SK-N-SH treated with all-trans-retinoic acid at 6 μM for 48 hours (cell line): ENCODE measurements at regions not wholly inside any gene's neighbourhood (a gene's known extent, or its start where the extent isn't known, plus 50 kb on each side); places are given as distances from the start of the nearest gene placed in this dataset.

Source experiments
- ATAC-seq: fragments of 200-7000 bp; cut with Tn5 transposase; 3 replicates; pipeline ENCODE4 v1.9.1; 2020; ENCODE audit warnings: mild to moderate bottlenecking, moderate library complexity
- ARNTL ChIP-seq: fragments of 450-650 bp; formaldehyde crosslinking; IDR thresholded peaks from 2 replicates; pipeline ENCODE4 v1.5.0; 2020; ENCODE audit warnings: low read depth, mild to moderate bottlenecking, moderate library complexity, borderline replicate concordance
- BACH2 ChIP-seq: fragments of 250-450 bp; sonication (Bioruptor Pico); IDR thresholded peaks from 2 replicates; pipeline ENCODE4 v1.9.0; 2021; ENCODE audit warnings: mild to moderate bottlenecking, borderline replicate concordance
- CSDC2 ChIP-seq: fragments of 250-450 bp; sonication (Bioruptor Pico); IDR thresholded peaks from 2 replicates; pipeline ENCODE4 v1.5.0; 2020; ENCODE audit warnings: mild to moderate bottlenecking, moderate library complexity
- ESRRG ChIP-seq: fragments of 250-450 bp; sonication (Bioruptor Pico); IDR thresholded peaks from 2 replicates; pipeline ENCODE4 v1.6.1; 2021; ENCODE audit warnings: mild to moderate bottlenecking
- GLIS3 ChIP-seq: fragments of 250-450 bp; sonication (Bioruptor Pico); IDR thresholded peaks from 2 replicates; pipeline ENCODE4 v1.5.0; 2020; ENCODE audit warnings: mild to moderate bottlenecking, moderate library complexity
- ISL1 ChIP-seq: fragments of 250-450 bp; sonication (Bioruptor Pico); IDR thresholded peaks from 2 replicates; pipeline ENCODE4 v2.1.2; 2022; ENCODE audit warnings: mild to moderate bottlenecking, moderate library complexity
- OSR1 ChIP-seq: fragments of 250-450 bp; sonication (Bioruptor Pico); IDR thresholded peaks from 2 replicates; pipeline ENCODE4 v1.8.0; 2022; ENCODE audit warnings: moderate library complexity, mild to moderate bottlenecking, inconsistent platforms
- PPARA ChIP-seq: fragments of 250-450 bp; sonication (Bioruptor Pico); IDR thresholded peaks from 2 replicates; pipeline ENCODE4 v1.5.0; 2020; ENCODE audit warnings: mild to moderate bottlenecking, borderline replicate concordance
- RARB ChIP-seq: fragments of 250-450 bp; sonication (Bioruptor Pico); IDR thresholded peaks from 2 replicates; pipeline ENCODE4 v1.8.0; 2021; ENCODE audit warnings: mild to moderate bottlenecking, moderate library complexity
- SNAI2 ChIP-seq: fragments of 250-450 bp; sonication (Bioruptor Pico); IDR thresholded peaks from 2 replicates; pipeline ENCODE4 v1.5.0; 2020; ENCODE audit warnings: mild to moderate bottlenecking, moderate library complexity
- TCF4 ChIP-seq: fragments of 250-450 bp; sonication (Bioruptor Pico); IDR thresholded peaks from 2 replicates; pipeline ENCODE4 v1.8.0; 2021; ENCODE audit warnings: mild to moderate bottlenecking, moderate library complexity, borderline replicate concordance
- TOX ChIP-seq: fragments of 250-450 bp; sonication (Bioruptor Pico); IDR thresholded peaks from 2 replicates; pipeline ENCODE4 v1.8.0; 2021; ENCODE audit warnings: mild to moderate bottlenecking, moderate library complexity, borderline replicate concordance
- ZC3H10 ChIP-seq: fragments of 250-450 bp; sonication (Bioruptor Pico); IDR thresholded peaks from 2 replicates; pipeline ENCODE4 v1.5.1; 2021; ENCODE audit warnings: mild to moderate bottlenecking, moderate library complexity
- ZFP3 ChIP-seq: fragments of 250-450 bp; sonication (Bioruptor Pico); IDR thresholded peaks from 2 replicates; pipeline ENCODE4 v1.5.0; 2020; ENCODE audit warnings: mild to moderate bottlenecking, moderate library complexity
- ZFP30 ChIP-seq: fragments of 450-650 bp; formaldehyde crosslinking; IDR thresholded peaks from 2 replicates; pipeline ENCODE4 v1.5.0; 2022; ENCODE audit warnings: mild to moderate bottlenecking, moderate library complexity
- ZNF565 ChIP-seq: fragments of 450-650 bp; formaldehyde crosslinking; conservative IDR thresholded peaks from 2 replicates; pipeline ENCODE4 v1.5.0; 2020; ENCODE audit warnings: low read depth, mild to moderate bottlenecking, moderate library complexity
- ZNF70 ChIP-seq: fragments of 450-650 bp; formaldehyde crosslinking; IDR thresholded peaks from 2 replicates; pipeline ENCODE4 v1.5.0; 2020; ENCODE audit warnings: mild to moderate bottlenecking, moderate library complexity
- ZNF8 ChIP-seq: fragments of 450-650 bp; formaldehyde crosslinking; IDR thresholded peaks from 2 replicates; pipeline ENCODE4 v1.5.0; 2020; ENCODE audit warnings: mild to moderate bottlenecking, moderate library complexity
- TF ChIP-seq, protein P1 (sequence below): fragments of 250-450 bp; sonication (Bioruptor Pico); IDR thresholded peaks from 2 replicates; pipeline ENCODE4 v1.5.0; 2020; ENCODE audit warnings: mild to moderate bottlenecking, moderate library complexity
- TF ChIP-seq, protein P2 (sequence below): fragments of 250-450 bp; sonication (Bioruptor Pico); IDR thresholded peaks from 2 replicates; pipeline ENCODE4 v1.8.0; 2021; ENCODE audit warnings: low read depth, mild to moderate bottlenecking, moderate library complexity, borderline replicate concordance
- TF ChIP-seq, protein P3 (sequence below): fragments of 250-450 bp; sonication (Bioruptor Pico); IDR thresholded peaks from 2 replicates; pipeline ENCODE4 v1.5.1; 2021; ENCODE audit warnings: mild to moderate bottlenecking, moderate library complexity
- TF ChIP-seq, protein P4 (sequence below): fragments of 250-450 bp; sonication (Bioruptor Pico); IDR thresholded peaks from 2 replicates; pipeline ENCODE4 v1.8.0; 2020; ENCODE audit warnings: mild to moderate bottlenecking, moderate library complexity, borderline replicate concordance
- TF ChIP-seq, protein P5 (sequence below): fragments of 250-450 bp; sonication (Bioruptor Pico); IDR thresholded peaks from 2 replicates; pipeline ENCODE4 v1.5.1; 2020; ENCODE audit warnings: low read depth, mild to moderate bottlenecking, moderate library complexity

DNA sequence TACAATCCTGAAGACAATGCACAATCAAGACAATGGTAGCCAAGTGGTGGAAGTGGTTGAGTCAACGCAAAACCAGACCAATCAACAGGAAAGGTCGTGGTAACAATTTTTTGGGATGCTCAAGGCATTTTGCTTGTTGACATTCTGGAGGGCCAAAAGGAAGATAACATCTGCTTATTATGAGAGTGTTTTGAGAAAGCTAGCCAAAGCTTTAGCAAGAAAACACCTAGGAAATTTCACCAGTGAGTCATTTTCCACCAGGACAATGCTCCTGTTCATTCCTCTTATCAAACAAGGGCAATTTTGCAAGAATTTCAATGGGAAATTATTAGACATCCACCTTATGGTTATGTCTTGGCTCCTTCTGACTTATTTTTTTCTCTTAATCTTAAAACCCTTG, 1932.2 kb upstream of the RAG2 start:
- TF ChIP-seq PPARA (CRISPR knock-in tag) (no peak), ZNF70 (no peak), ISL1 (CRISPR knock-in tag) (no peak), TOX (CRISPR knock-in tag) (no peak), CSDC2 (no peak), ZNF565 (CRISPR knock-in tag) (no peak), OSR1 (CRISPR knock-in tag) (no peak), RARB (CRISPR knock-in tag) (no peak), ZFP30 (no peak), ZNF8 (no peak), ESRRG (CRISPR knock-in tag) (no peak), ZFP3 (CRISPR knock-in tag) (no peak), BACH2 (CRISPR knock-in tag) (no peak), TCF4 (CRISPR knock-in tag) (no peak)
- TF ChIP-seq, protein P1, sequence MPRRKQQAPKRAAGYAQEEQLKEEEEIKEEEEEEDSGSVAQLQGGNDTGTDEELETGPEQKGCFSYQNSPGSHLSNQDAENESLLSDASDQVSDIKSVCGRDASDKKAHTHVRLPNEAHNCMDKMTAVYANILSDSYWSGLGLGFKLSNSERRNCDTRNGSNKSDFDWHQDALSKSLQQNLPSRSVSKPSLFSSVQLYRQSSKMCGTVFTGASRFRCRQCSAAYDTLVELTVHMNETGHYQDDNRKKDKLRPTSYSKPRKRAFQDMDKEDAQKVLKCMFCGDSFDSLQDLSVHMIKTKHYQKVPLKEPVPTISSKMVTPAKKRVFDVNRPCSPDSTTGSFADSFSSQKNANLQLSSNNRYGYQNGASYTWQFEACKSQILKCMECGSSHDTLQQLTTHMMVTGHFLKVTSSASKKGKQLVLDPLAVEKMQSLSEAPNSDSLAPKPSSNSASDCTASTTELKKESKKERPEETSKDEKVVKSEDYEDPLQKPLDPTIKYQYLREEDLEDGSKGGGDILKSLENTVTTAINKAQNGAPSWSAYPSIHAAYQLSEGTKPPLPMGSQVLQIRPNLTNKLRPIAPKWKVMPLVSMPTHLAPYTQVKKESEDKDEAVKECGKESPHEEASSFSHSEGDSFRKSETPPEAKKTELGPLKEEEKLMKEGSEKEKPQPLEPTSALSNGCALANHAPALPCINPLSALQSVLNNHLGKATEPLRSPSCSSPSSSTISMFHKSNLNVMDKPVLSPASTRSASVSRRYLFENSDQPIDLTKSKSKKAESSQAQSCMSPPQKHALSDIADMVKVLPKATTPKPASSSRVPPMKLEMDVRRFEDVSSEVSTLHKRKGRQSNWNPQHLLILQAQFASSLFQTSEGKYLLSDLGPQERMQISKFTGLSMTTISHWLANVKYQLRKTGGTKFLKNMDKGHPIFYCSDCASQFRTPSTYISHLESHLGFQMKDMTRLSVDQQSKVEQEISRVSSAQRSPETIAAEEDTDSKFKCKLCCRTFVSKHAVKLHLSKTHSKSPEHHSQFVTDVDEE = no peak
- TF ChIP-seq, protein P2, sequence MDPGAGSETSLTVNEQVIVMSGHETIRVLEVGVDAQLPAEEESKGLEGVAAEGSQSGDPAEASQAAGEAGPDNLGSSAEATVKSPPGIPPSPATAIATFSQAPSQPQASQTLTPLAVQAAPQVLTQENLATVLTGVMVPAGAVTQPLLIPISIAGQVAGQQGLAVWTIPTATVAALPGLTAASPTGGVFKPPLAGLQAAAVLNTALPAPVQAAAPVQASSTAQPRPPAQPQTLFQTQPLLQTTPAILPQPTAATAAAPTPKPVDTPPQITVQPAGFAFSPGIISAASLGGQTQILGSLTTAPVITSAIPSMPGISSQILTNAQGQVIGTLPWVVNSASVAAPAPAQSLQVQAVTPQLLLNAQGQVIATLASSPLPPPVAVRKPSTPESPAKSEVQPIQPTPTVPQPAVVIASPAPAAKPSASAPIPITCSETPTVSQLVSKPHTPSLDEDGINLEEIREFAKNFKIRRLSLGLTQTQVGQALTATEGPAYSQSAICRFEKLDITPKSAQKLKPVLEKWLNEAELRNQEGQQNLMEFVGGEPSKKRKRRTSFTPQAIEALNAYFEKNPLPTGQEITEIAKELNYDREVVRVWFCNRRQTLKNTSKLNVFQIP = no peak
- TF ChIP-seq, protein P3, sequence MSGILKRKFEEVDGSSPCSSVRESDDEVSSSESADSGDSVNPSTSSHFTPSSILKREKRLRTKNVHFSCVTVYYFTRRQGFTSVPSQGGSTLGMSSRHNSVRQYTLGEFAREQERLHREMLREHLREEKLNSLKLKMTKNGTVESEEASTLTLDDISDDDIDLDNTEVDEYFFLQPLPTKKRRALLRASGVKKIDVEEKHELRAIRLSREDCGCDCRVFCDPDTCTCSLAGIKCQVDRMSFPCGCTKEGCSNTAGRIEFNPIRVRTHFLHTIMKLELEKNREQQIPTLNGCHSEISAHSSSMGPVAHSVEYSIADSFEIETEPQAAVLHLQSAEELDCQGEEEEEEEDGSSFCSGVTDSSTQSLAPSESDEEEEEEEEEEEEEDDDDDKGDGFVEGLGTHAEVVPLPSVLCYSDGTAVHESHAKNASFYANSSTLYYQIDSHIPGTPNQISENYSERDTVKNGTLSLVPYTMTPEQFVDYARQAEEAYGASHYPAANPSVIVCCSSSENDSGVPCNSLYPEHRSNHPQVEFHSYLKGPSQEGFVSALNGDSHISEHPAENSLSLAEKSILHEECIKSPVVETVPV (CRISPR knock-in tag) = no peak
- TF ChIP-seq, protein P4, sequence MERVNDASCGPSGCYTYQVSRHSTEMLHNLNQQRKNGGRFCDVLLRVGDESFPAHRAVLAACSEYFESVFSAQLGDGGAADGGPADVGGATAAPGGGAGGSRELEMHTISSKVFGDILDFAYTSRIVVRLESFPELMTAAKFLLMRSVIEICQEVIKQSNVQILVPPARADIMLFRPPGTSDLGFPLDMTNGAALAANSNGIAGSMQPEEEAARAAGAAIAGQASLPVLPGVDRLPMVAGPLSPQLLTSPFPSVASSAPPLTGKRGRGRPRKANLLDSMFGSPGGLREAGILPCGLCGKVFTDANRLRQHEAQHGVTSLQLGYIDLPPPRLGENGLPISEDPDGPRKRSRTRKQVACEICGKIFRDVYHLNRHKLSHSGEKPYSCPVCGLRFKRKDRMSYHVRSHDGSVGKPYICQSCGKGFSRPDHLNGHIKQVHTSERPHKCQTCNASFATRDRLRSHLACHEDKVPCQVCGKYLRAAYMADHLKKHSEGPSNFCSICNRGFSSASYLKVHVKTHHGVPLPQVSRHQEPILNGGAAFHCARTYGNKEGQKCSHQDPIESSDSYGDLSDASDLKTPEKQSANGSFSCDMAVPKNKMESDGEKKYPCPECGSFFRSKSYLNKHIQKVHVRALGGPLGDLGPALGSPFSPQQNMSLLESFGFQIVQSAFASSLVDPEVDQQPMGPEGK (CRISPR knock-in tag) = no peak
- ATAC-seq = no peak

DNA sequence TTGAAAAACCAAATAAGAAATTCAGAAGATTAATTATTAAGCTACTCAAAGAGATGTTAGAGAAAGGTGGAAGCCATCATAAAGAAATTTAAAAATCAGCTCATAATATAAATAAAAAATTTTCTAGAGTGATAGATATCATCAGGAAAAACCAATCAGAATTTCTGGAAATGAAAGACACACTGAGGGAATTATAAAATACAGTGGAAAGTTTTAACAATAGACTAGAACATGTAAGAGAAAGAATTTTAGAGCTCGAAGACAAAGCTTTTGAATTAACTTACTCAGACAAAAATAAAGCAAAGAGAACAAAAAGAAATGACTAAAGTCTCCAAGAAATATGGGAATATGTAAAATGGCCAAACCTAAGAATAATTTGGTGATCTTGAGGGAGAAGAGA, 1926.9 kb upstream of the RAG2 start:
- TF ChIP-seq, protein P1 = no peak
- TF ChIP-seq ZC3H10 (CRISPR knock-in tag) (no peak), ZNF8 (no peak), SNAI2 (no peak), PPARA (CRISPR knock-in tag) (no peak), TCF4 (CRISPR knock-in tag) (no peak), ARNTL (no peak), RARB (CRISPR knock-in tag) (no peak), ZNF565 (CRISPR knock-in tag) (no peak), ZFP30 (no peak), TOX (CRISPR knock-in tag) (no peak), ISL1 (CRISPR knock-in tag) (no peak), ZFP3 (CRISPR knock-in tag) (no peak), ESRRG (CRISPR knock-in tag) (no peak), GLIS3 (no peak), CSDC2 (no peak), BACH2 (CRISPR knock-in tag) (no peak)
- TF ChIP-seq, protein P3 (CRISPR knock-in tag) = no peak
- TF ChIP-seq, protein P5, sequence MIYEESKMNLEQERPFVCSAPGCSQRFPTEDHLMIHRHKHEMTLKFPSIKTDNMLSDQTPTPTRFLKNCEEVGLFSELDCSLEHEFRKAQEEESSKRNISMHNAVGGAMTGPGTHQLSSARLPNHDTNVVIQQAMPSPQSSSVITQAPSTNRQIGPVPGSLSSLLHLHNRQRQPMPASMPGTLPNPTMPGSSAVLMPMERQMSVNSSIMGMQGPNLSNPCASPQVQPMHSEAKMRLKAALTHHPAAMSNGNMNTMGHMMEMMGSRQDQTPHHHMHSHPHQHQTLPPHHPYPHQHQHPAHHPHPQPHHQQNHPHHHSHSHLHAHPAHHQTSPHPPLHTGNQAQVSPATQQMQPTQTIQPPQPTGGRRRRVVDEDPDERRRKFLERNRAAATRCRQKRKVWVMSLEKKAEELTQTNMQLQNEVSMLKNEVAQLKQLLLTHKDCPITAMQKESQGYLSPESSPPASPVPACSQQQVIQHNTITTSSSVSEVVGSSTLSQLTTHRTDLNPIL = no peak
- TF ChIP-seq, protein P2 = no peak
- no peak for ATAC-seq
